Skin of body (tissue), 1 donor: ENCODE measurements at regions not wholly inside any gene's neighbourhood (a gene's known extent, or its start where the extent isn't known, plus 50 kb on each side); places are given as distances from the start of the nearest gene placed in this dataset.
A peak's percentile ranks its signal among the peaks of the same experiment; 100 is the strongest.
"Not testable (repeated sequence)": the region's sequence is repeated elsewhere in the genome, so short reads cannot be mapped to it uniquely, and the experiment has no call there.

ENCODE experiments used
- DNase-seq: peaks from one replicate; lab custom pipeline; 2025; lab: John Stamatoyannopoulos, UW

GRCh38 chr5:28369418-28369817 lies 1331.0 kb upstream of the CDH9 start:
- DNase-seq, result no peak

- peak; percentile 9 for DNase-seq
Measured at GRCh38 chr5:28355831-28356230, 1317.4 kb upstream of the CDH9 start.

GRCh38 chr5:28346696-28347095 lies 1308.3 kb upstream of the CDH9 start:
- DNase-seq, result no peak

GRCh38 chr5:28344836-28345433 lies 1306.5 kb upstream of the CDH9 start:
- DNase-seq, result no peak

- no peak for DNase-seq
Measured at GRCh38 chr5:28329176-28329575, 1290.8 kb upstream of the CDH9 start.

GRCh38 chr5:28328681-28329080 lies 1290.3 kb upstream of the CDH9 start:
- peak; percentile 78 for DNase-seq

GRCh38 chr5:28324174-28324573 lies 1285.8 kb upstream of the CDH9 start:
- no peak for DNase-seq

GRCh38 chr5:28313953-28314352 lies 1275.6 kb upstream of the CDH9 start:
- no peak for DNase-seq

GRCh38 chr5:28313321-28313951 lies 1275.0 kb upstream of the CDH9 start:
- no peak for DNase-seq

GRCh38 chr5:28310696-28311095 lies 1272.3 kb upstream of the CDH9 start:
- no peak for DNase-seq

GRCh38 chr5:28305891-28306290 lies 1267.5 kb upstream of the CDH9 start:
- DNase-seq, result no peak

GRCh38 chr5:28301712-28302111 lies 1263.3 kb upstream of the CDH9 start:
- DNase-seq, result no peak

- no peak for DNase-seq
Measured at GRCh38 chr5:28296254-28297013, 1258.0 kb upstream of the CDH9 start.

GRCh38 chr5:28287021-28287420 lies 1248.6 kb upstream of the CDH9 start:
- not testable (repeated sequence) for DNase-seq

- DNase-seq, result no peak
Measured at GRCh38 chr5:28286566-28286965, 1248.2 kb upstream of the CDH9 start.

GRCh38 chr5:28284788-28285187 lies 1246.4 kb upstream of the CDH9 start:
- no peak for DNase-seq

GRCh38 chr5:28281351-28281750 lies 1243.0 kb upstream of the CDH9 start:
- no peak for DNase-seq

GRCh38 chr5:28275931-28276330 lies 1237.5 kb upstream of the CDH9 start:
- DNase-seq, result no peak

GRCh38 chr5:28269978-28270377 lies 1231.6 kb upstream of the CDH9 start:
- DNase-seq, result no peak

- DNase-seq, result no peak
Measured at GRCh38 chr5:28265877-28266276, 1227.5 kb upstream of the CDH9 start.

GRCh38 chr5:28254846-28255245 lies 1216.5 kb upstream of the CDH9 start:
- DNase-seq, result no peak

GRCh38 chr5:28253431-28253830 lies 1215.0 kb upstream of the CDH9 start:
- no peak for DNase-seq
